HPDE6-E6E7 (cell line): ENCODE measurements at regions not wholly inside any gene's neighbourhood (a gene's known extent, or its start where the extent isn't known, plus 50 kb on each side); places are given as distances from the start of the nearest gene placed in this dataset.

Source experiments
- DNase-seq: peaks from one replicate; pipeline ENCODE4 v3.0.0; 2011; ENCODE audit warnings: missing footprints; ENCODE audit errors: extremely low spot score

DNA sequence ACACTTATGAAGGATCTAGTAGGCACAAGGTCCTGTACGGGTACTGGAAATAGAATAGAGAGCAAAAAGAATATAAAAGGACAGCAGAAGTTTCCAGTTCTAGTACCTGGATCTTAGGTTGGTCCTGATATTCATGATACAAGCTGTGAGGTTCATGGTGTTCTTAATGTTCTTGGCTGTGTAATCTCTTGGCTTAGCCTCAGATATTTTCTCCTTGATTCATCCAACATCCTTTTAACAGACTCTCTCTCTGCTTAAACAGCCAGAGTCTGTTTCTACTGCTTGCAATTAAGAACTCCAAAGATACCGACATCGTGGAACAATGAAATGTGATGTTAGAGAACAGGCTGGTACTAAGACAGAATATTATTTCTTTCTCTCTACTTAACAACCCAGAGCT lies 49.9 kb downstream of the CNTN3 start:
- DNase-seq = no peak

DNA sequence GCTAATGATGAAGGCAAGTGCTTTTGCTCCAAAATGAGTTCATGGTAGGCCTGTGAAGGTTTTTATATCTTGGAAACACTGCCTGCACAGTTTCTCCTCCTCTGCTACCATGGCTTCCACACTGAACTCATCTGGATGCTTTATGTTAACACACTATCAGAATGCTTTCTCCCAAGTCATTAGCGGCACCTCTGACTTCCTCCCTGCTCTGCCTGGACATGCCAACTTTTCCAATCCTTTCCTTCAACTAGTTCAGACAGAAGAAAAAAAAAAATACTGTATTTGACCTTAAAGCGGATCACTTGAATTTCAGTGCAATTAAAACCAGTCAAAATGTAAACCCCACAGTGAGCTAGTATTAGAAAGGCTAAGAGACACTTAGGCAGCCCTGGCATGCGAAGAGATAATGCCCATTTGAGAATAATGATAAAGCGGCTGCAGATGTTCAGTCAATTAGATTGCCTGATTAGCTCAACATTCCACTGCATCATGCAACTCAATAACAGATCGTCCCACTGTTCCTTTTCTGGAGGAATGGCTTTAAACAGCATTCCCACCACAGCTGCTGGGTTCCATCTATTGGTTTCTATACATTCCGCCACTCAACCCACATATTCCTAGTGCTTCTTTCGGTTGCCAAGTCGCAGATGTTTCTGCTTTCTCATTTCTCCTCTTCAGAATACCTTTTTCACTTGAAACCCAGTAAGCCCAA lies 51.7 kb downstream of the CNTN3 start:
- DNase-seq = no peak

DNA sequence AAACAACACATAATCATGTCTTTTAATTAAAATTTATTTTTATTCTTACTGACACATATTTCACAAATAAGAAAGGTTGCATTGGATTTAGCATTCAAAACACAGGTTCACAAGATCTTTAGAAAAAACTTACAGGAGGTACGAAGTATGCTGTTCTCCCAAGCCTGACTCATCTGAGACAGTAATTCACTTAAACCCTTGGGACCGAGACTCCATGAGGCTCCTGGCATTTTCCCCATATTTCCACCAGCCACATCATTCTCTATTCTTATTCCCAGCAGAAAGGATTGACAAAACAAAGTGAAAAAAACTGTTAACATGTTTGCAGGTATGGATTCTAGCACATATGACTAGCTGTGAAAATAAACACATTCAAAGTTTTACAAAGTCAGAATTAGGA lies 52.6 kb downstream of the CNTN3 start:
- DNase-seq = no peak

DNA sequence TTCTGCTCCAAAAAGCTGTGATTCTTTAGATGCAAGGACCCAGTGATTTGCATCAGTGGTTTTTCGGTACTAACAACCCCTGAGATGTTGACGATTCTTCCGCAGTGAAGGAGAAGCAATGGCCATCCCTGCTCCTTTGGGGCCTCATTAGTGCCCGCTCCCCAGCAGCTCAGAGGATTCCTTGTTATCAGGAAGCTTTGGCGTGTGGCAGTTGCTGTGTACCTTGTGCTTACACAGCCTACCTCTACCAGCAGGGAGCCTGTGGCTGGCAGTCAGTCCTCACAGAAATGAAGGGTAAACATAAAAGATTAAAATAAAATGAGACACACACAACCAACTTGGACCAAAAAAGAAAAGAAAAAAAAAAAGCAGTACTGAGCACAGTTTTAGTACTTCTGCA lies 55.2 kb downstream of the CNTN3 start:
- no peak for DNase-seq

DNA sequence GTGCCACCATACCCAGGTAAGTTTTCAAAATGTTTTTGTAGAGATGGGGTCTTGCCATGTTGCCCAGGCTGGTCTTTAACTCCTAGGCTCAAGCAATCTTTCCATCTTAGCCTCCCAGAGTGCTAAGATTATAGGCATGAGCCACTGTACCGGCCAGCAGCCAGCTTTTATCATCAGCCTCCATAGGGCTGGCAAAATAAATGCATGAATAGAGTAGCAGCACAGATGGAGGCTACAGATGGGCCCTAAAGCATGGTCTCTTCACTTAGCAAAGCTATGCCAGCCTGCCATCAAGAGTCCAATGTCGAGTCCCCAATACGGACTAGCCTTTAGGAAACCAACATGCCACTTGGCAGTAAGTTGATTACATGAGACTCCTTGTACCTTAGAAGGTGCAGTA lies 63.8 kb downstream of the CNTN3 start:
- no peak for DNase-seq

DNA sequence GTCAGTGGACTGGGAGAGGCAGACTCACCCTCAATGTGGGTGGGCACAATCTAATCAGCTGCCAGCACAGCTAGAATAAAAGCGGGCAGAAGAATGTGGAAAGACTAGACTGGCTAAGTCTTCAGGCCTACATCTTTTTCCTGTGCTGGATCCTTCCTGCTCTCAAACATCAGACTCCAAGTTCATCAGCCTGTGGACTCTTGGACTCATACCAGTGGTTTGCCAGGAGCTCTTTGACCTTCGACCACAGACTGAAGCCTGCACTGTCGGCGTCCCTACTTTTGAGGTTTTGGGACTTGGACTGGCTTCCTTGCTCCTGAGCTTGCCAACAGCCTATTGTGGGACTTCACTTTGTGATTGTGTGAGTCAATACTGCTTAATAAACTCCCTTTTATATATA lies 68.0 kb downstream of the CNTN3 start:
- DNase-seq = no peak

DNA sequence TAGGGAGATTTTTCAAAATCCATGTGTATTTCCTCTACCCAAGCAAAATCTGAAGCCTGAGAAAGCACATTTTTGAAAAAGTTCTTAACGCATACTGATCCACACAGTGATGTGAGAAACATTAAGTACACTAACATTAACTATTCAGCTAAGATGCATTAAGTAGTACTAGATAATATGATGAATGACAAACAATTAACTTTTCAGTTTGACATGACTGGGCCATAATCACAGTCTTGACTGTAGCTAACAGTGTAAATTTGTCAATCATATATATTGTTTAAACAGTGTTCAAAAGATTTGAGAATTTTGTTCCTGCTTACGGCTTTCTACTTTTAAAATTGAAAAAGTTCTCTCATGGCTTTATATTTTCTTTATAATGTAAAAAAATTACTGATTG lies 72.0 kb downstream of the CNTN3 start:
- DNase-seq = no peak

DNA sequence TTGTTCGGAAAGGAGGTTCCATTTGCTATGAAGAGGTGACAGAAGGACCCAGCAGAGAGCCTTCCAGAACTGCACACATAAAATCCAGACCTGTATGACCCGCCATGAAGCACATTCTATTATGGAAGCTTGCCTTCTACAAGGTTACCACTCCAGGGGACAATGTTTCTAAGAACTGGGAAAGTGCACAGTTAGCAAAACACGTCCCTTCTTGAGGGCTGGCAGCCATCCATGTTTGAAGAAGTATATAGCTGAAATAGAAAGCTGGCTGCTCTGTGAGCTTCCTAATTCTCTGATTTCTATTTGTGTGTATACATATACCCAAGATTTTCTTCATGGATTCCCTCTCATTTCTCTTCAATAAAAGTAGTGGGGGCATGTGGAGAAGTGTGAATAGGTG lies 74.6 kb downstream of the CNTN3 start:
- no peak for DNase-seq

DNA sequence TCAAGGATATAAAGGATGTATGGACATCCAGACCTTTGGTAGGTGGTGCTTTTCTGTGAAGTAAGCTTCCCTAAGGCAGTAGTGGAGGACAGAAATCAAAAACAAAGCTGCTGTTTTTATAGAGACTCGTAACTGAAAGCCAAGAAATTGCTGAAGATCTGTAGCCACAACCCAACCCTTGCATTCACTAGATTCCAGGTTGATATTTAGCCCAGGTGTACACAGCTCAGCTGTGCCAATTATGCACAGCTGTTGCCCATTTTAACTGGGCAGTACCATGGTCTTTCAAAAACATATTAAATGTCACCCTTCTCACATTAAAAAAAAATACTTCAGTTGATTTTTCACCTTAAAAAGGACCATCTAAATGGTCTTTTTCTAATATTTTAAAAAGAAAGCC lies 75.8 kb downstream of the CNTN3 start:
- DNase-seq = no peak

DNA sequence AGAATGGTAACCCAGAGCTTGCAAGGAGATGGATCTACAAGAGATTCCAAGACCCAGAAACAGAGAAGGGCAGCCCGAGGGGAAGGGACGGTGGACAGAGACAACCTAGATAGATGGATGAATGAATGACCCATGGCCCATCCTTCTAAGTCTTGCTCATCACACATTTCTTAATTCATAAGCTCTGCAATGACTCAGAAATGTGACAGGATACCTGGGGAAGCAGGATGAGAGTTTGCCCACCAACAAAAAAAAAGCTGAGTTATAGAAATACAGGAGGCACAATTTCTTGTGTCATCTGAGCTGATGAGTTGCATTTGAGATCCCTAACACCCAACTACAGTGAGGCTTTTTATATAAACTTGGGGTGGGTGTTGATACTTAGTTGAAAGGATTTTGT lies 76.6 kb downstream of the CNTN3 start:
- DNase-seq = no peak

DNA sequence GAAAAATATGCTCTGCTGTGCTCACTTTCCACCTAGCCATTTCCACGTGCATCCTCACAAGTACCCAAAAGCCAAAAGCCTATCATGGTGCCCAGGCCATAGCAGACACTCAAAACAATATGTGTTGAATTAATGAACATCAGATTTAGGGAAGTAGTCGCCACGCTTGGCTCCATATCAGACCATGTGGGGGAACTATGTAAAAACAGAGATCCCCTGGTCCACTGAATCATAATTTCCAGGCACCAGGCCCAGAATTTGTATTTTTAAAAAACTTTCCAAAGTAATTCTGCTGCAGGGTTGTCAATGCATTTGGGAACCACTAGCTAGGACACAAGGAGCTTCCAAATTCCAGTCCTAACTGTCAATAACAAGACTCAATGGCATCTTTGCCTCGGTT lies 77.3 kb downstream of the CNTN3 start:
- no peak for DNase-seq

DNA sequence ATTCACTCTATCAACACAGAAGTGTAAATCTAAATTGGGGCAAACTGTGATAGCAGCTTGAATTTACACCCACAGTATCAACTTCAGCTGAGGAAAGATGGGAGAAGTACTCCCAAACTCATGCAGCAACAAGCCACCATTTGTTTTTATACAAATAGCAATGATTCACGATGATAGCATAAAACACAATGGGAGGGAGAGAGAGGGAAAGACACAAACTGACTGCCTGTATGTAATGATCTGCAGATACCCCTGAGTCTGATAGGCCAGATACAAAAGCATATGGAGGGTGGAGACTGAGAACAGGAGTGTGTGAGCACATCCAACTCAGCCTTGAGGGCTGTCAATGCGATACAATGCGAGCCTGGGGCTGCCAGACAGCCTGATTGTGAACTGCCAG lies 79.2 kb downstream of the CNTN3 start:
- no peak for DNase-seq

DNA sequence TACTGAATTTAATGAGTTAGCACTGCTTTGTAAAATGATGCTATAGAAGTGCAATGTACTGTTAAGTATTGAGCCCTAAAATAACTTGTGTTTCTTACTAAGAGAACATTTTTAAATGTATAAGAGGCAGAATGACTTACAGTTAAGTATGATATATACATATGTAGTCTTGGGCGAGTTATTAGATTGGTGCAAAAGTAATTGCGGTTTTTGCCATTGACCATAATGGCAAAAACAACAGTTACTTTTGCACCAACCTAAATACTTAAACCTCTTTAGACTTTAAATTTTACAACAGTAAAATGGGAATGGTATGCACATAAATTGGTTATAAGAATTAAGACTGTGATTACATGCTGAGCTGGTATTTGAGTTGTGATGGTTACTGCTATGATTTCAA lies 79.8 kb downstream of the CNTN3 start:
- no peak for DNase-seq

DNA sequence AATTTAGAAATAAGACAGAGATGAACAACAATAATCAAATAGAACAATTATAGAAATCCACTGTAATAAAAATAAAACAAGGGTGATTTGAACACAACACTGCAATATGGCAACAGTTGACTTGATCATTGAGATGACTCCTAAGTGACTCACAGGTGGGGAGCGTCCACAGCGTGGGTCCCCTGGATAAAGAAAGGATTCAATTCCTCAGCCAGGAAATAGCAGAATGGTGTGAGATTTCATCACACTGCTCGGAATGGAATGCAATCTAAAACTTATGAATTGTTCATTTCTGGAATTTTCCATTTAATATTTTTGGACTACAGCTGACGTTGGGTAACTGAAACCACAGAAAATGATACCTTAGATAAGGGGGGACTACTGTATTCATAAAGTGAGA lies 82.0 kb downstream of the CNTN3 start:
- DNase-seq = peak; percentile 3

DNA sequence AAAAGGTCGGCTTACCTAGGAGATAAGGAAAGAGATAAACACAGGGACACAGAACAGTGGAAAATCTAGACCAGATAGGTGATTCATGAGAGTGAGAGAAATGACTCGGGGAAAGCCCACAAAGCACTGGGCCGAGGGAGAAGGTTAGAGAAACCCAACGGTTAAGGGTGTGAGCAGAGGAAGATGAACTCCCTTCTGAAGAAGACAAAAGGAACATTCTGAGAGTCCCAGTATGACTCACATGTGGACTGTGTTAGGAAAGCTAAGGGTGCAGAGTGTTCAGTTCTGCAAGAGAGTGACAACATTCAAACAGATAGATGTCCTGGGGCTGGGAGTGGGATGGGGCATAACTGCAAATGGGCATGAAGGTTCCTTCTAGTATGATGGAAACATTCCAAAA lies 83.0 kb downstream of the CNTN3 start:
- no peak for DNase-seq

DNA sequence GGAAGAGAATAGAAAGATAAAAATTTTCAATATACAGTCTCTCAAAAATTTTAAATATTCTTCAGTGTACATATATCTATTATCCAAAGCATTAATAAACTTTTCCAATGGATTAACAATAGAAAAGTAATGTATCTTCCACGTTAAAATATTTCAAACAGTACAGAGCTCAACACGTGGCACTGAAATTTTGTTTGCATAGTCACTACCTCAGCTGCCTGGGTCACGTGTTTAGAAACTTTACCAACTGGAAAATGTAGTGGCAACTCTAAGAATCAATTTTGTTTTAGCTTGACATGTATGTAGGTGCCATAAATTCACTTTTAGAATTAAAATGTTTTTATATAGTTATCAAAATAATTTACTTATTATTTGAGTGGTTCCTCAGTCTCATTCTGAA lies 85.3 kb downstream of the CNTN3 start:
- no peak for DNase-seq

DNA sequence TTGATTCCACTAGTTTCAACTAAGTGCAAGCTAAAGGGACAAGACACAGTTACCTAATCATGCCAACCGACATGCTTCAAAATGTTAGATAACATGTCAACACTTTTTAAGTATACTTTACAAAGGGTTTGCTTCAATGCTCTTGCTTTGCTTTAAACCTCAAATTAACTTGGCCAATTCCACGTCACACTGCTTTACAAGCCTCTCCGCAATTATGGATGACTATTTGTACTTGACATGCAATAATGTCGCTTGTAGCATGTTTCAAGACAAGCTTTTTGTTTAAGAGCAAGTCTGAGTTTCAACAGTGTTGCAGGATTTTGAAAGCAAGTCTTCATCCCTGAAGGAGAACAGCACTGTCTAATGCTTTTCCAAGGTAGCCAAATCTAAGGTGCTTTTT lies 86.9 kb downstream of the CNTN3 start:
- DNase-seq = no peak

DNA sequence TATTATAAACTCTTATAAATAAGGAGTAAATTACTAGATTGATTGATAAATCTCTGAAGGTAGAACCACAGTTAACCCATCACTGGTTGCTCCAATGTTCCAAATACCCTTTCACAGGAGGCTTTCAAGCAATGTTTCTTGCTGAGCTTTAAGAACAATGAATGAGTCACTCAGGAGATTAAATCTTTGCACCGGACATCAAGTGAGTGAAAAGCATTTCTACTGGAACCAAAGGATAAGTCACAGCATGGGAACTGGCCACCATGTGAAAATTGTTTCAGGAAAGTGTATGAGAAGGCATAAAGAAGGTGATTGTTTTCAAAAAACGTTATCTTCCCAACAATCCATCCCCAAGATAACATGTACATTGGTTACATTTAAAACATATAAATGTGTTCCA lies 90.6 kb downstream of the CNTN3 start:
- DNase-seq = no peak

DNA sequence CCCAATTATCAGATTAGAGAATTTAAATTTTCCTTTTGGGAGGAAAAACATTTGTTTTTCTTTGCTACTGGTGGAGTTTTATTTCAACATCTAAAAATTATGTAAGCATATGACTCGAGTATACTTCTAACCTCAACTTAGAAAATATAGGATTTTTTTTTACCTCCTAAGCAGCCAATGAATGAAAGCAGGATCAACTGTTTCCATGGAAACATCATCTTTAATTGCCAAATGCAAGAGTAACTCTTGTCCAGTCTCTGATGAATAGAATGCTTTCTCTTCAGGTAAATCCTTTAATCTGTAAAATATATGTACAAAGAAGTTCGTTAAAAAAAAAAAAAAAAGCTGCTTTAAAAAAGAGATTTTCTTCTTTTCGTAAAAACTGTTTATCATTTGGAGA lies 93.6 kb downstream of the CNTN3 start:
- DNase-seq = no peak

DNA sequence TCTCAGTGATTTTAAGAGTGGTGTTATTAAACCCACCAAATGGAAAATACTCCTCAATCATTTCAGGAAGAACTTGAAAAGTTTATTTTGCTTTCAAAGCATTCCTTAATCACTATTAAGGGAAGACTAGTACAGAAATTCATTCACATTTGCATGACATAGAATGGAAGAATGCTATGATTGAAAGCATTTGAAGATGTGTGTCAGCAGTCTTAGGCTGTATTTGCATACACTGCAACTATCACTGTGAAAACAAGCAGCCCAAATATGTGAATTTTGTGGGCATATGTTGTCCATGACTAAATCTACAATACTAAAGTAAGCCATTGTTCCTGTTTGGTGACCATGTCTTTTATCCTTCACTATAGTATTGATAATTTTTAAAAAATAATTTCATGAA lies 95.8 kb downstream of the CNTN3 start:
- no peak for DNase-seq

DNA sequence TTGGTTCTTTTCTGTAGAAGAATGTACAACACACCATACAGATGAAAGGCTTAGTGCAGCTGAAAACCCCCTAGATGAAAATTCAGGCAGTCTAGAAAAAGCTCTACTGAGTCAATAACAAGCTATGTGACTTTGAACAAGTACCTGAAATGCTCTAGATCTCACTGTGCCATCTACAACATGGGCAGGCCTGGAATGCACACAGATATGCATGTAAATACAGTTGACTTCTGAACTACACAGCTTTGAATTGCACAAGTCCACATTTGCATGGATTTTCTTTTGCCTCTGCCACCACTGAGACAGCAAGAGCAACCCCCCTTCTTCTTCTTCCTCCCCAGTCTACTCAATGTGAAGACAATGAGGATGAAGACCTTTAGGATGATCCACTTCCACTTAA lies 98.4 kb downstream of the CNTN3 start:
- no peak for DNase-seq

DNA sequence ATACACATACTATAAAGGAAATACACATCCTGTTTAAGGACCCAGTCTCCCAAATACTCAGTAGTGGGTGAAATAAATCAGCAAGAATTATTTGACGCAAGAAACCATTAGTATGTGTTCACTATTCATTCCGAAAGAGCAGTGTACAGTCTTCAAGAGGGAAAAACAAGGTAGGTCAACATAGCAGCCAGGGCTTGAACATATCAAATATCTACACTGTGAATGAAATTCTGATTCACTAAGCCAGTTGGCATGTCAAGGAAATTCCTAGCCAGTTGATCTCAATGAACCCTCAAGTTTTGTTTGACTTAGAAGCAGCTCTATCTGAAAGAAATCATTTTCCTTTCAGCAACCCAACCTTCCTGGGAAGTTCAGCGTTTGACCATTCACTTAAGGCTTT lies 99.0 kb downstream of the CNTN3 start:
- DNase-seq = no peak

DNA sequence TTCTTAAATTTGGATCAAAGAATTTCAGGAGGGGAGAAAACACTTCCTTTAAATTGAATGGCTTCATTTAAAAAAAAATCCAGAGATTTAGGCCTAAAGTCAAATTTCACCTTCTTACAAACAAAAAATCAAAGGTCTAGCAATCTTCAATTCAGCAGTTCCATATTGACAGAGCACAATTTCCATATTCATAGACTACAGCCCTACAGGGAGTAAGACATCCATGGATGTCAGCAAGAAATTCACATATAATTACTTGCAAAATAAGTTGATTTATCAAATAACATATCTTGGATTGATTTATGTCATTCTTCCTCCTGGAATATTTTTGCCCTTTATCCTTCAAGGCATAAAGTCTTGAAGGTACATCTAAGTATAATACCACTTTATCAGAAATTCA lies 103.4 kb downstream of the CNTN3 start:
- no peak for DNase-seq

DNA sequence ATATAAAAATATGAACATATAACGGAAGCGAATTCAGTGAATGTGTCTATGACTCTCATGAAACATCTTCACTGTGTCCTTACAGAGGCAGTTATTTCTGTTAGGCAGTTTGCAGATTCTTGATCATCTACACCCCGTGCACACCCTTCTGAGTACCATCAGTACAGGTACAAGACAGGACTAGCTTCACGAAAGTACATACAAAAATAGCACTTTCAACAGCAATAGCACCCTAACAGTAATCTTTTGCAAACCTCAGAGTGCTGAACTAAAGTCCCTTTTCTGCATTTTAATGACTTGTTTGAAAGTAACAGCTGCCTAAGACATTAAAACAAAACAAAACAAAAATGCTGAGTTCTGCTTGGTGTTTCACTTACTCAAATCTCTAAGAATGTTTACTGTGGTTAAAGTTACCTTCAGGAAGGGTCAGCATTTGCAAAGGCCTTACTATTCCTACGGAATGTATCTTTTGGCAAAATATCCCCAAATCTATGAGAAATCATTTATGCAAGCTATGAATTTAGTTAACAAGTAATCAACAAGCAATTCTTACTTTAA lies 104.1 kb downstream of the CNTN3 start:
- no peak for DNase-seq
